Choroid plexus epithelial cell (primary cell): ENCODE measurements at regions not wholly inside any gene's neighbourhood (a gene's known extent, or its start where the extent isn't known, plus 50 kb on each side); places are given as distances from the start of the nearest gene placed in this dataset.
A peak's percentile ranks its signal among the peaks of the same experiment; 100 is the strongest.

Experiments used
- DNase-seq: peaks from one replicate; pipeline ENCODE4 v3.0.0-alpha.2; 2010; ENCODE audit warnings: low read depth
- H3K4me3 ChIP-seq: 2 replicates; pipeline ENCODE4 v1.5.1; 2011; ENCODE audit warnings: low read depth, mild to moderate bottlenecking, control low read depth, low read length, moderate library complexity
- TF ChIP-seq, protein P1 (sequence below): conservative IDR thresholded peaks from 2 replicates; pipeline ENCODE4 v1.5.1; 2011; ENCODE audit warnings: low read depth, mild to moderate bottlenecking, control low read depth, inconsistent platforms, low read length, moderate library complexity

GRCh38 chr1:226816576-226816975 is 53.8 kb upstream of the PSEN2 start:
- peak; percentile 54 for DNase-seq

GRCh38 chr1:226814751-226815537 is 55.5 kb upstream of the PSEN2 start:
- H3K4me3 ChIP-seq = no peak overlapping the region
- peak; percentile 72 for DNase-seq
- TF ChIP-seq, protein P1, sequence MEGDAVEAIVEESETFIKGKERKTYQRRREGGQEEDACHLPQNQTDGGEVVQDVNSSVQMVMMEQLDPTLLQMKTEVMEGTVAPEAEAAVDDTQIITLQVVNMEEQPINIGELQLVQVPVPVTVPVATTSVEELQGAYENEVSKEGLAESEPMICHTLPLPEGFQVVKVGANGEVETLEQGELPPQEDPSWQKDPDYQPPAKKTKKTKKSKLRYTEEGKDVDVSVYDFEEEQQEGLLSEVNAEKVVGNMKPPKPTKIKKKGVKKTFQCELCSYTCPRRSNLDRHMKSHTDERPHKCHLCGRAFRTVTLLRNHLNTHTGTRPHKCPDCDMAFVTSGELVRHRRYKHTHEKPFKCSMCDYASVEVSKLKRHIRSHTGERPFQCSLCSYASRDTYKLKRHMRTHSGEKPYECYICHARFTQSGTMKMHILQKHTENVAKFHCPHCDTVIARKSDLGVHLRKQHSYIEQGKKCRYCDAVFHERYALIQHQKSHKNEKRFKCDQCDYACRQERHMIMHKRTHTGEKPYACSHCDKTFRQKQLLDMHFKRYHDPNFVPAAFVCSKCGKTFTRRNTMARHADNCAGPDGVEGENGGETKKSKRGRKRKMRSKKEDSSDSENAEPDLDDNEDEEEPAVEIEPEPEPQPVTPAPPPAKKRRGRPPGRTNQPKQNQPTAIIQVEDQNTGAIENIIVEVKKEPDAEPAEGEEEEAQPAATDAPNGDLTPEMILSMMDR = no peak

More at GRCh38 chr1:226816576-226816975, 53.8 kb upstream of the PSEN2 start:
- H3K4me3 ChIP-seq = no peak overlapping the region
- TF ChIP-seq, protein P1 = no peak

DNA sequence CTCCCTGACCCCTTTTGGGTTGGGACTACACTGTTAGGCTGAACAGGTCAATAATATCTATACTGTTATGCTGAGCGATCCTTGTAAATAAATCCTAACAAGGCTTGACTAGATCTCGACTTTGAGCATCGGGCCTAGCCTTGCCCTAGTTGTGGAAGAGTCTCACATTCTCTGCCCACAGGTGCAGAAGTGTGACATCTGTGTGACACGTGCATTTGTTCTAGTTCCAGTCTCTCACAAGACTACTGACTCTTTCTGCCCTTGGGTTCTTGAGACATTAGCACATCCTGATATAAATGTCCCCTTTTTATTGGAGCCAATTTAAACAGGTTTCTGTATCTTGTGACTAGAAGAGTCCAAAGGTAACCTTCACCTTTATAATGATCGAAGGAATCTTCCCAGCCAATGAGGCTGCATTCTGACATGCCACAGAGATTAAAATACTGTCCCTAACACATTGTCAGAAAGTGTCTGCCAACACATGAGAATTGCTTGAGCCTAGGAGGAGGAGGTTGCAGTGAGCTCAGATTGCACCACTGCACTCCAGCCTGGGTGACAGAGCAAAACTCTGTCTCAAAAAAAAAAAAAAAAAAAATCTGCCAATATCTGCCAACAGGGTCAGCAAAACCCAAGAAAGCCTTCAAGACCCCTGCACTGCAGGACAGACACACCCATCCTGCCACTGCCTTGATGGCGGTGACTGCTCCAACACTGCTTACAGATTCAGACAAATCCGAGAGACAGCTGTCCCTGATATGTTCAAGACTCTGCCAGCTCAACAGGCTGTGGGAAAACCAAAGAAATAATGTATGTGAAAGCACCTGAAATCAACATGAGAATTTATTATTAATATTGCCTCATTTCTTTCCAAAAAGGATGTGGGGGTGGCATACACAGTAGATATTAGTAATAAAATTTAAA is 56.5 kb upstream of the PSEN2 start:
- DNase-seq = no peak
- H3K4me3 ChIP-seq = no peak overlapping the region
- TF ChIP-seq, protein P1 = no peak

- no peak overlapping the region for H3K4me3 ChIP-seq
- TF ChIP-seq, protein P1 = no peak
- no peak for DNase-seq
These were observed 59.7 kb upstream of the PSEN2 start for GRCh38 chr1:226810681-226811080.

- H3K4me3 ChIP-seq = no peak overlapping the region
- TF ChIP-seq, protein P1 = no peak
- DNase-seq = peak; percentile 38
These were observed 60.4 kb upstream of the PSEN2 start for GRCh38 chr1:226809785-226810571.

DNA sequence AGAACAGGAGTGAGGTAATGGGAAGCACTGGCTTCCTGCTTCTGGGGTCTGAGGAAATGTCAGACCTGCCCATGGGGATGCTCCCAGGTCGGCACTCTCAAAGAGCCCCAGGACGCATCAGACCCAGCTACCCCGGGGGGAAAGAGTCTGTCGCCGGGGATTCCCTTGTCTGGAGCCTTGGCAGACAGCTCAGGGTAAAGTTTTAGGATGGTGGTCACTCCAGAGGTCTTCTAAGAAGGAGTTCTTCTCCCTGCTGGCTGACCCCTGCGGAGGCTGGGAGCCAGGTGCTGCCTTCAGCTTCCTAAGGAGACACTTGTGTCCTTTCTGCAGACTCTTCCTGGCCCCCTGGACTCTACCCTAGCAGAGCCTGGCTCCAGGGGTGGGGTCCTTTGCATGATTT is 61.9 kb upstream of the PSEN2 start:
- no peak for DNase-seq
- H3K4me3 ChIP-seq = no peak overlapping the region
- TF ChIP-seq, protein P1 = no peak
